ENCODE measurements at regions not wholly inside any gene's neighbourhood (a gene's known extent, or its start where the extent isn't known, plus 50 kb on each side); places are given as distances from the start of the nearest gene placed in this dataset.

GRCh38 chr6:91480402-91480801 lies 893.5 kb upstream of the MAP3K7 start:
- H3K27ac ChIP-seq (ENCODE audit: low read depth in 1 of 2, low read length in 2 of 2) = no peak overlapping the region
- H3K27me3 ChIP-seq (ENCODE audit: control insufficient read depth in 4 of 4, insufficient read depth in 4 of 4, low read length in 3 of 4) = no peaks in the 10 kb centered on the region
- TF ChIP-seq, protein P1, sequence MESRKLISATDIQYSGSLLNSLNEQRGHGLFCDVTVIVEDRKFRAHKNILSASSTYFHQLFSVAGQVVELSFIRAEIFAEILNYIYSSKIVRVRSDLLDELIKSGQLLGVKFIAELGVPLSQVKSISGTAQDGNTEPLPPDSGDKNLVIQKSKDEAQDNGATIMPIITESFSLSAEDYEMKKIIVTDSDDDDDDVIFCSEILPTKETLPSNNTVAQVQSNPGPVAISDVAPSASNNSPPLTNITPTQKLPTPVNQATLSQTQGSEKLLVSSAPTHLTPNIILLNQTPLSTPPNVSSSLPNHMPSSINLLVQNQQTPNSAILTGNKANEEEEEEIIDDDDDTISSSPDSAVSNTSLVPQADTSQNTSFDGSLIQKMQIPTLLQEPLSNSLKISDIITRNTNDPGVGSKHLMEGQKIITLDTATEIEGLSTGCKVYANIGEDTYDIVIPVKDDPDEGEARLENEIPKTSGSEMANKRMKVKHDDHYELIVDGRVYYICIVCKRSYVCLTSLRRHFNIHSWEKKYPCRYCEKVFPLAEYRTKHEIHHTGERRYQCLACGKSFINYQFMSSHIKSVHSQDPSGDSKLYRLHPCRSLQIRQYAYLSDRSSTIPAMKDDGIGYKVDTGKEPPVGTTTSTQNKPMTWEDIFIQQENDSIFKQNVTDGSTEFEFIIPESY (IDR thresholded peaks at IDR 0.05) = no peak
- TF ChIP-seq RAD21 (IDR thresholded peaks at IDR 0.05) (no peak), JUND (IDR thresholded peaks at IDR 0.05) (no peak), RXRA (IDR thresholded peaks at IDR 0.05) (no peak)
- TF ChIP-seq, protein P2, sequence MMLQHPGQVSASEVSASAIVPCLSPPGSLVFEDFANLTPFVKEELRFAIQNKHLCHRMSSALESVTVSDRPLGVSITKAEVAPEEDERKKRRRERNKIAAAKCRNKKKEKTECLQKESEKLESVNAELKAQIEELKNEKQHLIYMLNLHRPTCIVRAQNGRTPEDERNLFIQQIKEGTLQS (IDR thresholded peaks at IDR 0.05) = no peak
- no peaks in the 10 kb centered on the region for H3K36me3 ChIP-seq (ENCODE audit: control insufficient read depth in 4 of 4, insufficient read depth in 3 of 4, low read depth in 1 of 4, low read length in 3 of 4)
- no peaks in the 10 kb centered on the region for H3K9me3 ChIP-seq (ENCODE audit: control insufficient read depth in 4 of 4, low read length in 3 of 4)
- DNase-seq (ENCODE audit: low spot score) = no peak
- H3K4me3 ChIP-seq (ENCODE audit: low read depth in 1 of 3, low read length in 3 of 3) = no peak overlapping the region
- H3K9ac ChIP-seq (ENCODE audit: low read depth in 1 of 2, low read length in 2 of 2) = no peak overlapping the region
- WGBS = 44% methylated on average over 1 of the region's 1 CpG
- H3K4me1 ChIP-seq (ENCODE audit: control insufficient read depth in 4 of 4, insufficient read depth in 4 of 4, low read length in 3 of 4) = no peaks in the 10 kb centered on the region

- no peaks in the 10 kb centered on the region for H3K36me3 ChIP-seq (ENCODE audit: control insufficient read depth in 4 of 4, insufficient read depth in 3 of 4, low read depth in 1 of 4, low read length in 3 of 4)
- DNase-seq (ENCODE audit: low spot score) = no peak
- TF ChIP-seq RXRA (IDR thresholded peaks at IDR 0.05) = no peak
- TF ChIP-seq, protein P2 (IDR thresholded peaks at IDR 0.05) = no peak
- TF ChIP-seq YY1 (IDR thresholded peaks at IDR 0.05) = no peak
- no peak for TF ChIP-seq NR2F2 (IDR thresholded peaks at IDR 0.05)
- no peak for TF ChIP-seq TAF1 (conservative IDR thresholded peaks at IDR 0.05)
- no peak for TF ChIP-seq FOXA2 (IDR thresholded peaks at IDR 0.05)
- TF ChIP-seq JUND (IDR thresholded peaks at IDR 0.05) = no peak
- no peak for TF ChIP-seq EGR1 (IDR thresholded peaks at IDR 0.05; ENCODE audit: low read depth in 2 of 2)
- no peak for TF ChIP-seq HNF4A (conservative IDR thresholded peaks at IDR 0.05)
- TF ChIP-seq, protein P1 (IDR thresholded peaks at IDR 0.05) = no peak
- TF ChIP-seq MAX (IDR thresholded peaks at IDR 0.05) = no peak
- no peak for TF ChIP-seq RAD21 (IDR thresholded peaks at IDR 0.05)
- TF ChIP-seq FOXA1 (IDR thresholded peaks at IDR 0.05) = no peak
- TF ChIP-seq, protein P3, sequence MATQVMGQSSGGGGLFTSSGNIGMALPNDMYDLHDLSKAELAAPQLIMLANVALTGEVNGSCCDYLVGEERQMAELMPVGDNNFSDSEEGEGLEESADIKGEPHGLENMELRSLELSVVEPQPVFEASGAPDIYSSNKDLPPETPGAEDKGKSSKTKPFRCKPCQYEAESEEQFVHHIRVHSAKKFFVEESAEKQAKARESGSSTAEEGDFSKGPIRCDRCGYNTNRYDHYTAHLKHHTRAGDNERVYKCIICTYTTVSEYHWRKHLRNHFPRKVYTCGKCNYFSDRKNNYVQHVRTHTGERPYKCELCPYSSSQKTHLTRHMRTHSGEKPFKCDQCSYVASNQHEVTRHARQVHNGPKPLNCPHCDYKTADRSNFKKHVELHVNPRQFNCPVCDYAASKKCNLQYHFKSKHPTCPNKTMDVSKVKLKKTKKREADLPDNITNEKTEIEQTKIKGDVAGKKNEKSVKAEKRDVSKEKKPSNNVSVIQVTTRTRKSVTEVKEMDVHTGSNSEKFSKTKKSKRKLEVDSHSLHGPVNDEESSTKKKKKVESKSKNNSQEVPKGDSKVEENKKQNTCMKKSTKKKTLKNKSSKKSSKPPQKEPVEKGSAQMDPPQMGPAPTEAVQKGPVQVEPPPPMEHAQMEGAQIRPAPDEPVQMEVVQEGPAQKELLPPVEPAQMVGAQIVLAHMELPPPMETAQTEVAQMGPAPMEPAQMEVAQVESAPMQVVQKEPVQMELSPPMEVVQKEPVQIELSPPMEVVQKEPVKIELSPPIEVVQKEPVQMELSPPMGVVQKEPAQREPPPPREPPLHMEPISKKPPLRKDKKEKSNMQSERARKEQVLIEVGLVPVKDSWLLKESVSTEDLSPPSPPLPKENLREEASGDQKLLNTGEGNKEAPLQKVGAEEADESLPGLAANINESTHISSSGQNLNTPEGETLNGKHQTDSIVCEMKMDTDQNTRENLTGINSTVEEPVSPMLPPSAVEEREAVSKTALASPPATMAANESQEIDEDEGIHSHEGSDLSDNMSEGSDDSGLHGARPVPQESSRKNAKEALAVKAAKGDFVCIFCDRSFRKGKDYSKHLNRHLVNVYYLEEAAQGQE (IDR thresholded peaks at IDR 0.05) = no peak
Measured at GRCh38 chr6:91477688-91478087, 890.8 kb upstream of the MAP3K7 start.

More at GRCh38 chr6:91477688-91478087, 890.8 kb upstream of the MAP3K7 start:
- no peak overlapping the region for H3K4me3 ChIP-seq (ENCODE audit: low read depth in 1 of 3, low read length in 3 of 3)
- WGBS = 91% methylated on average over 6 of the region's 6 CpGs
- H3K9ac ChIP-seq (ENCODE audit: low read depth in 1 of 2, low read length in 2 of 2) = no peak overlapping the region
- no peaks in the 10 kb centered on the region for H3K4me1 ChIP-seq (ENCODE audit: control insufficient read depth in 4 of 4, insufficient read depth in 4 of 4, low read length in 3 of 4)
- no peaks in the 10 kb centered on the region for H3K9me3 ChIP-seq (ENCODE audit: control insufficient read depth in 4 of 4, low read length in 3 of 4)
- H3K27me3 ChIP-seq (ENCODE audit: control insufficient read depth in 4 of 4, insufficient read depth in 4 of 4, low read length in 3 of 4) = no peaks in the 10 kb centered on the region
- no peak overlapping the region for H3K27ac ChIP-seq (ENCODE audit: low read depth in 1 of 2, low read length in 2 of 2)

All from liver (tissue), 7 donors.